HG02798 (cell line): ENCODE measurements at regions not wholly inside any gene's neighbourhood (a gene's known extent, or its start where the extent isn't known, plus 50 kb on each side); places are given as distances from the start of the nearest gene placed in this dataset.

Experiments used
- ATAC-seq: cut with Tn5 transposase; IDR thresholded peaks from one replicate; pipeline ENCODE4 v1.9.1; 2021; ENCODE audit warnings: mild to moderate bottlenecking; ENCODE audit not compliant: unreplicated experiment, poor library complexity

DNA sequence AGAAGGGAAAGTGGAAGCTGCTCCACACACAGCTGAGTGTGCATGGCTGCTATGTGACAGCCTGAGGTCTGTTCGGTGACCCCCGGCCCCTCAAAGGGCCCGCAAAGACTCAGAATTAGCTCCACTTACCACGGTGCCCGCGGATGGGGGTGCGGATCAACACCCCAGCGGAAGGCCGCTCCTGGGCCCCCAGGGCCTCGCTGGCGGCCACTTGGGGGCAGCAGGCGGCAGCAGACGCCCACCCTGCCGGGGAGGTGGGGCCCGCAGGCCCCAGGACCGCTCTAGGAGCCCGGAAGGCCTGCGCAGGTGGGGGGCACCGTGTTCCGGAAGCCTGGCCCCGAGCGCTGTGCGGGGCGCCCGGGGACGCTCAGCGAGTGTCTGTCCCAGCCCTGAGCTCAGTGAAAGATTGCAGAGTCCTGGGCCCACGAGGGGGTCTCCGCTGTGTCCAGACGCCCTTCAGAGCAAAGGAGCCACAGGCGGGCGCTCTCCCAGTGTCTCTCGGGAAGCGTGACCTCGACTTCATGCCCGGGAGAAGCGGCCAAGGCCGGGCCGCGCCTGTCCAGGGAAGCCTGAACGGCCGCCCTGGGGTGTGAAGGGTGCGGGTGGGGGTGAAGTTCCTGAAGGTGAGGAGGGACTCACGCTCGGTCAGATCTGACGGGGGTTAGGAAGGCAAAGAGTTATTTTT lies 118.7 kb downstream of the VAPA start:
- ATAC-seq = no peak

DNA sequence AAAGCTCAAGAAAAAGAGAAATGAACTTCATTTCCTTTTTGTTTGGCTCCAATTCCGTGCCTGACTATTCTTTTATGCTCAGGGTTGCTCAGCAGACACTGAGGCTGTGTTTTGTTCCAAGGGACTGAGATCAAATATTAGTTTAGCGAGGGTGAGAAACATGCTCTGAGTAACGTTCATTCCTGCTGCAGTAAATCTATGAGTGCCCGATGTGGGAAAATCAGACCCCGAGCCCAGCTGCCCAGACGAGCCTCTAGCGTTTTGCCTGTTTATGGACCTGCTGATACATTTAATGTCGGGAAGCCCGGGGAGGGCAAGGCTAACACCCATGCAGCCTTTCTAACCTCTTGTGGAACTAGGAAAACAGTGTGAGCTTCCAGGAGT lies 119.2 kb downstream of the VAPA start:
- ATAC-seq = no peak

DNA sequence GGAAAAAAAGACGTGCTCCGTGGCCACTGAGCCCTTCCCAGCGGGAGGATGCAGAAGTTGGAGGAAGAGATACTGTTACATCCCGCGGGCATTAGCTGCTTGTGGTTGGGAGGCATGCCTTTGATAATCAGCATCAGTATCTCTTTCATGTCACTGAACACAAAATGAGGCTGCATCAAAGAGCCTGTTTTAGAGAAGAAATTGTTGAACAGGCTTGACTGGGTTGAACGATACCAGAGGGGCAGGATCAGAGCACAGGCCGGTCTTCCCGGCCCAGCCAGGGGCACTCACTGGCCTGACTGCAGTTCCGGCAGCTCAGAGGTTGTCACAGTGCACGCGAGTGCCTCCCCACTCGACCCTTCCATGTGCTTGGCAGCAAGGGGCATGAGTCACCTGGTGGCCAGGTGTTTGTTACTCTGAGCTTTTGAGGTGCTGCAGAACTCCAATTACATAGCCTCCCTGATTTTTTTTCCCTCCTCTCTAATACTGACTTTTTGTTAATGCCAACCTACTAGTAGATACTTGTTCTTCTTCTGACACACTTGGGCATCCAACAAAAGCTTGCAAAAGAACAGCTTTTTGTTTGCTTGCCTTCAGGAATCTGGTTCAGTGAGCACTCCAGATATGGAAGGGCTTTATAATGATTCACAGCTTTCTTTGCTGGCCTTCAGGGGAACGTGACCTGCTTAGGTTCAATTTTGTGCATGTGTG lies 121.6 kb downstream of the VAPA start:
- ATAC-seq = no peak

DNA sequence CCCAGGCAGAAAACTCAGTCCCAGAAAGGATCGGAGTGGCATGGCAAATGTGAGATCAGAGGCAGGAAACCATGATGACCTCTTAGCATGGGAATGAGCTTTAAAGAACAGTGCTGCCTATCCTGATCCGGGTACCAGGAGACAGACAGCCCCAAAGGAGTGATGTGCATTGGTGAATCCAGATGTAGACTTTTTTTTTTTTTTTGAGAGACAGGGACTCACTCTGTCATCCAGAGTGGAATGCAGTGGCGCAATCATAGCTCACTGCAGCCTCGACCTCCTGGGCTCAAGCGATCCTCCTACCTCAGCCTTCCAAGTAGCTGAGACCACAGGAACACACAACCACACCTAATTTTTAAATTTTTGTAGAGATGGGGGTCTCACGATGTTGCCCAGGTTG lies 122.7 kb downstream of the VAPA start:
- no peak for ATAC-seq

DNA sequence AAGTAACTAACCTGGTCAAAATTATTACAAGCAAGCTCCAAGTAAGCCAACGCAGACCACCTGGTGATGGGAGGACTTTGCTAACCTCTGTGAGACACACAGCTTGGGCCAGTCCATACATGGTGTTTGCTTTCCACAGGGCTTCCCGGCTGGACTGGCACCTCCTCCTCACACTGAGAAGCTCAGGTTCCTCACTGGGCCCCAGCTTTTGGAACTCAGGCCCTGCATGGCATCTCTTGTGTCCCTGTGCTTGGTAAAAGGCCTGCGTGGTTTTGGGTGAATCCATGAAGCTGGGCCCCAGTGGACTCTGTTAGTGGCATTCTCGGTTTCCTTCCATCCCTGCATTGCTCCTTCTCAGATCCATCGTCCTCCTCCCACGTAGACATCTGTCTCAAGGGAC lies 123.4 kb downstream of the VAPA start:
- ATAC-seq = no peak

DNA sequence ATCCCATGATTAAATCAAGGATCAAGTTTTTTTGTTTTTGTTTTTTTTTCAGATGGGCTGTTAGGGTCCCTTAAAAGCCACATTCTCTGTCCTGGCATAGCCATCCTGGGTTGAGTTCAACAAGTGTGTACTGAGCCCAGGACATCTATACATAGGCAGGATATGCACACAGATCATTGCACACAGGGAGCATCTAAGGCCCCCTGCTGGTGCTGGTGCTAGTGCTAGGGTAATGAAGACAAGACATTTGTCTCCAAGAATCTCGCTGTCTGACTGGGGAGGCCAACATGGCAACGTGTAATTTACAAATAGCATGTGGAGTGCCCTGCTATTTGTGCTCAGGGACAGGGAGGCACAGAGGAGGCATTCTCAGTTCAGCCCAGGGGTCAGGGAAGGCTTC lies 124.5 kb downstream of the VAPA start:
- ATAC-seq = no peak

DNA sequence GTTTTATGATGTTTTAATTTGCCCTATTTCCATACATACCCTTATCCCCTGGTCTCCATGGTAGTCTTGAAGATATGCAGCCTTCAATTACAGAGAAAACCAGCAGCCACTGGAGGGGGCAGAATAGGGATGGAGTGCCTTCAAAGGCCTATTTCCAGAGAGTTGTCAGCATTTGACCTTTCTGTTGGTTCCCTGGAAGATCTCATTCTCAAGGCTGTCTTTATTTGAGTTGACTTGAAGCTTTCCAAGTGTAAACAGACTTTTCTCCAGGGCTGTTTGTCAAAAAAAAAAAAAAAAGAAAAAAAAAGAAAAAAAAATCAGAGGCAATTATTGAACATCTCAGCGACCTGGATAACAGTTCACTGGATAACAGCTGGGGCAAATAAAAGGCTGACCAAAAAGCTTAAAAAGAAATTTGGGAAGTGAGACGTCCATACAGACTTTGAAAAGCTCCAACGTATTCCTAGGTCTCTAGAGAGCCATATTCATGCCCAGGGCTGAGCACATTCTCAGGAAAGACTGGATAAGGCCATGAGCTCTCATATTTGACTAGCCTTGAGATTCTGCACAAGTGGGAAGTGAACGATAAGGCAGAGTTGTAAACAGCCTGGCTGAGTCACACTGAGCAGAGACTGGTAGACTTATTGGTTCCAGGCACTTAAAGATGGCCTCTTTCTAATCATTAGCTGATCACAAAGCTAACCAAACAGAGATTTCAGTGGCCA lies 126.6 kb downstream of the VAPA start:
- ATAC-seq = no peak

DNA sequence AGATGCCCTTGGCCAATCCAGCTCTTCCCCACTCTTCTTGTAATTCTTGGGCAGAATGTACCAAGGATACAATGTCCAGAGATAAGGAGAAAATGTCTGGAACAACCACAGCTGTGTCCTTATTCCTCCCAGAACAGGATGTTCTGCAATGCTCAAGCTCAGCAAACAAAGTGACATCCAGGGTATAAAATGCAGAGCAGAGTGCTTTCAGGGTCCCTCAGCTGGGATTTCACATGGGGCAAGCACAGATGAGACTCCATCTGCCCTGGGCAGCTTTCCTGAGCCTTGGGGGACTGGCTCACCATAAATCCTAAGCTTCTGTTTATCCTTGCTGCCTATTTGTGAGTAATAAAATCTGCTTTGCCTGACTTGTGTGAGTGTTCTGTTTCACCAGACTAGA lies 127.4 kb downstream of the VAPA start:
- no peak for ATAC-seq

DNA sequence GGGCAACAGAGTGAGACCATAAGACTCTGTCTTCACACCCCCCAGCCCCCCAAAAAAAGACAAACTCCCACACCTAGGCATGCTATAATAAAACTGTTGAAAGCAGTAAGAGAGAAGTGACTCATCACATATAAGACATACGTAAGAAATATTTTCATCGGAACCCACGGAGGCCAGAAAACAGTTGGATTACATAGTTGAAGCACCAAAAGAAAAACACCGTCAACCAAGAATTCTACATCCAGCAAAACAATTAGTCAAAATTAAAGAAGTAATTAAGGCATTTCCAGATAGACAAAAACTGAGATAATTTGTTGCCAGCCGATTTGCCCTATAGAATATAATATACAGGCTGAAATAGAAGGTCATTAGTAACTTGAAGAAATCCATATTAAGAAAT lies 128.7 kb downstream of the VAPA start:
- no peak for ATAC-seq

DNA sequence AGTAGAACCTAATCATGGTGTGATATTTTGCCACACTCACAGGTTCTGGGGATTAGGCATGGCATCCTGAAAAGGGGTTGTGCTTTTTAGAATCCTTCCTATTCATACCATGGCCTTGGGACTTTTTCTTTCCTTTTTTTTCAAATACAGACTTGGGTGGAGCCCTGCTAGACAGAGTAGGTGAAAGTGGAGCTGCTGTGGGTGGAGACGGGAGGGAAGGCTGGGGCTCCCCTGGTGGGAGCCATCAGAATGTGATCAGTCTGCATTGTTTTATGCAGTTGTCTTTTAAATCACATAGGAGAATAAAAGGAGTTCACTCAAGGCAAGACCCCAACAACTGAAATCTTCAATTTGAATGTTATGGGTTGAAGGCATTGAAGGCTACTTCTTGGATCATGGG lies 130.2 kb downstream of the VAPA start:
- no peak for ATAC-seq

DNA sequence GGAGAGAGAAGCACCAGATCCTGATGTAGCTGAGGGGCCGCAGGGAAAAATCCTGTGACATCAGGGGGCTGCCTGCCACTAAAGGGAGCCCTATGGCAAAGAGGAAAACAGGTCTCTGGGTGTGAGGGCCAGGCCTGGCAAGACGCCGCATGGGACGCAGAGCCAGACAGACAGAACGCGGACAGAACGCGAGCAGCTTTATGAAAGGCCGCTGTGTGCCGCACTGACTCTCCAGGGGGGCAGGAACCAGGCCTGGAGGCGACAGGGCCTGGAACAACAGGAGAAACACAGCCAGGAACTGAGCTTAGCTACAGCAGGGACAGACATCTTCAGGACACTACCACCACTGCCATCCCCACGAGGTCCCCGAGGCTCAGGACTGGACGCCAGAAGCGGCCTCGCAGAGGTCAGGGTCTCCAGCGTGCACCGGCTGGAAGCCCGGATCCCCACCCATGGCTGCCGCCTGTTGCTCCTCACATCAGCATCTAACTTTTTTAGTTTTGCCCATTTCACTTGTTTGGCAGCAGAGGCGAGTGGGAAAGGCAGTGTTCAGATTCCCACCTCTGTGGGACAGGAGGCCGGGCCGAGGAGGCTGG lies 131.6 kb downstream of the VAPA start:
- ATAC-seq = no peak

DNA sequence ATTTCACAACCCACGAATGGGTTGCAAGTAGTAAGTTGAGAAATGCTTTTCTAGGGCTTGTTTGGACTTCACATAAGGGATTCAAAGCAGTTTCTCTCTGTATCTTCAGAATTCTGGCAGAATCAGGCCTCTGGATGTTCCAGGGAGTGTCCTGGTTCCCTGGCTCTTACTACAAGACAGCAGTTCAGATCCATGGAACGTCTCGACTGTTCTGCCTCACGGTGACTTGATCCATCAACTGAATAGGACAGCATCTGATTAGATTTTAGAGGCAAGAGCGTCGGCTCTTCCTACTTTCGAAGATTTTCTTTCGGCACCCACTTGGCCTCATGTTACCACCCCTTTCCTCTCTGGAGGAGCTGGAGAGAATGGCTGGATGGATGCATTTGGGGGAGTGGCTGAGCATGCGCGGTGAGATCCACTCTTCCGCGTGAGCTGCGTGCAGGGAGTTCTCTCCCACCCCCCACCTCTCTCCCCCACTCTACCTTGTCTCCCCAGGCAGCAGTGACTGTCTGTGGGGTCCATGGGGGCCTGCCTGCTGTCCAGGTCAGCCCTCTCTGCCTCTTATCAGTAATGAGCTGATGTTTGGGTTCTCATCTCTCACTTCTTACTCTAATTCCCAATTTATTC lies 132.5 kb downstream of the VAPA start:
- ATAC-seq = no peak

DNA sequence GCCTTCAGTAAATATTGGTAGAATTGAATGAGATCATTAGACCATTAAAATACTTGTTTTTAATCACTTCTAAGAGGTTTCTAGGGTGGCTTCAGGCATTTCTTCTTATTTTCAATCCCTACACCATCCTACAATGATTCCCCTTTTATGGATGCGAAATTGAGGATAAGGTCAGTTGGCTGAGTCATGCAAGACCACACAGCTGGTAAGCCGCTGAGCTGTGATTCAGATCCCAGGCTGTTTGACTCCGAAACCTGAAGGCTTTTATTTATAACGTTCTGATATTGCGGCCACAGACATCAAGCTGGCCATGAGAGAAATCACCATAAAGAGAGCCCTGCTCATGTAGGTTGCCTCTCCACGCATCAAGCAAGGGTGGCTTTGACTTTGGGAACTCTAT lies 133.4 kb downstream of the VAPA start:
- ATAC-seq = no peak

DNA sequence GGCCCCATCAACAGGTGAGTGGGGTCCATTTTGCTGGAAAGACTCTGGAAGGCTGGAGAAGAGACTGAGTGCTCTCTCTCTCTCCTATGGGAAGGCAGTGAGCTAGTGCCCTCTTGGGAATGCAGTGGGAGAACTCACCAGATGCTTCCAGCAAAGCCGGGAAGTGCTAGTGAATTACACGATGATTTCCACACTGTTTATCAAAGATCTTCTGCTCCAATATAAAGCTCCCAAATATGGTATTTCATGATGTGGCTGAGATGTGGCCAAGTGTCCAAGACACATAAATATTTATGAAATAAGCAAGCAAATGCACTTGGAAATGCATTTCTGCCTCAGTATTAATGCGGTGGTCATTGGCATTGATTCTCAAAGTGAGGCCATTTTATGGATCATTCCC lies 135.9 kb downstream of the VAPA start:
- ATAC-seq = no peak

DNA sequence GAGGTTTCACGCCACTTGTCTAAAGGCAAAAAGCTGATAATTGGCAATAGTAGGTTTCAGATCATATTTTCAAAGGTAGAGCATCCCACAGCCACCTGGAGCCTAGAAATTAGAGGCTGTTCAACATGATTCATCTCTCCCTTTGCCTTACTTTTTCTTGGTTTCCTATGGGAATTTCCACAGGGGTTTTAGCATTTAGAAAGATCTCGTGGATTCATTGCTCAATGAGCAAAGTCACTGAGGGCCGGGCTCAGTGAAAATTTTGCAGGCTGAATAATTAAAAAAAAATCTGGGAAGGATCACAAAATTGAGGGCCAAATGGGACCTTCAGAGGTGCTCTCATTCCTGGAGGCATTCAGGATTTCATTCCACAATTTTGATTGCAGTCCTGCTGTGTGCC lies 137.1 kb downstream of the VAPA start:
- no peak for ATAC-seq

DNA sequence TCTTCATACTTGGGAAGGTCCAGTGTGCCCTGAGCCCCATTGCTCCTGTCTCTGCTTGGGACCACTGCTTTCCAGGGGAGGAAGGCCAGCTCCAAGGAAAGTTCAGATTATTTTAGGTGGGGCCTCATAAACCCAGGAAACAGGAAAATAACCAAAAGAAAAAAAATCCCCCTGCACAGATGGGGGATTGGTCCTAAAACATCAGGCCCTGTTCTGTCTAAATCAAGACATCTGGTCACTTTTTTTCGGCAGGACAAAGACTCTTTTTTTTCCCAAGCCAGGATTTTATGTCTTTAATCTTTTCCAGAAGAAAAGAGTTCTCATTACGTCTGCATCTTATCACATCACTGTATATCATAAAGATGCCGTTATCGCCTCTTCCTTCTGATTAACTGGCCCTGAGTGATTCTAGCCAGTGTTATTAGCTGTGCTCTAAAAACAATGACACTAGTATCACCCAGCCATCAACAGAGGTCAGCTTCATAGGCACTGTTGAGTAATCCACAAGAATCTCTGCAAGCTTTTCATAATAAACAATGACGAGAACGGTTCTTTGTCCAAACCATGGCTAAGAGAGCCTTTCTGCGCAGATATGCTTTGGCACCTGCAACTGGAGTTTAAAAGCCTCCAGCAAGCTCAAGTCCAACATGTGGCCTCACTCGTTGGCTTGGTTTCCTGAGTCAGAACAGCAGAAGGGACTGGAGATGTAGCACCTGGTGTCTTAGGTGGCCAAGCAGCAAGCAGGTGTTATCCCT lies 138.2 kb downstream of the VAPA start:
- no peak for ATAC-seq

DNA sequence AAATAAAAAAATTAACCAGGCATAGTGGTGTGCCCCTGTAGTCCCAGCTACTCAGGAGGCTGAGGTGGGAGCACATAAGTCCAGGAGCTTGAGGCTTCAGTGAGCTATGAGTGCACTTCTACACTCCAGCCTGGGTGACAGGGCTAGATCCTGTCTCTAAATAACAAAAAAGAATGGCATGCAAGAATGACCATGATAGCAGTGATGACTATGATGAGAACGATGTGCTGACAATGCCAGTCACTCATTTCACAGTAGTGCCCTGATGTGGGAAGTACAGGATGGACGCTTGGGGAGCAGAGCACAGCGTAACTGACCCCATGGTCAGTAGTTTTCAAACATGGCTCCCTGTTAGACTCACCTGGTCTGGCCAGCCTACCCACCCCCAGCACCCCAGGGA lies 139.1 kb downstream of the VAPA start:
- ATAC-seq = no peak

DNA sequence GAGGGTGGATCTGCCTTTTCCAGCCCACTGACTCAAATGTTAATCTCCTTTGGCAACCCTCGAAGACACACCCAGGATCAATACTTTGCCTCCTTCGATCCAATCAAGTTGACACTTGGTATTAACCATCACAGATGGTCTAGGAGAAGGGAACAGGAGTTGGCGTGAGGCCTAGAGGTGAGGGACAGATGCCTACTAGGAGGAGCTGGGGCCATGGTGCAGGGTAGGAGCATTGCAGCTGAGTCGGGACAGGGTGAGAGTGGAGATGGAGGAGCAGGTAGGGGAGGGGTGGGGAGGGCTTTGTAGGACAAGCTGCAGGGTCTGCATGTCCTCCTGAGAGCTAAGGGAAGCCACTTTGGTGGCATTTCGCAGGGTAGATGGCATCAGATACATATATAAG lies 140.0 kb downstream of the VAPA start:
- no peak for ATAC-seq

DNA sequence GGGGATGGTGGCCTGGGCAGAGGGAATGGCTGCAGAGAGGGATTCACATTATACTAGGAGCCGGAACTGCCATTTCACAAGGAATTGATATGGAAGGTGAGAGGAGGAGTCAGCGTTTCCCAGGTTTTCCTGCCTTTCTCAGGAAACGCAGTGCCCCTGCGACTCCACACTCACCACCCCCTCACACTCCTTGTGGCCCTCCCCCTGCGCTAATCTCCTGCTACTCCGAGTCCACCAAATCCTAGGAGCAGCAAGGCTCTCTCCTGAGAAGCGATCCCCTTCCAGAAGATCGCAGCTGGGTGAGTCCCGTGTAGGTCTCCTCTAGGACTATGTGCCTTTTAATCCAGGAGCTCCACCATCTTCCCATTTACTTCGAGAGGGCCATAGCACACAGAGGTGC lies 140.6 kb downstream of the VAPA start:
- ATAC-seq = no peak

DNA sequence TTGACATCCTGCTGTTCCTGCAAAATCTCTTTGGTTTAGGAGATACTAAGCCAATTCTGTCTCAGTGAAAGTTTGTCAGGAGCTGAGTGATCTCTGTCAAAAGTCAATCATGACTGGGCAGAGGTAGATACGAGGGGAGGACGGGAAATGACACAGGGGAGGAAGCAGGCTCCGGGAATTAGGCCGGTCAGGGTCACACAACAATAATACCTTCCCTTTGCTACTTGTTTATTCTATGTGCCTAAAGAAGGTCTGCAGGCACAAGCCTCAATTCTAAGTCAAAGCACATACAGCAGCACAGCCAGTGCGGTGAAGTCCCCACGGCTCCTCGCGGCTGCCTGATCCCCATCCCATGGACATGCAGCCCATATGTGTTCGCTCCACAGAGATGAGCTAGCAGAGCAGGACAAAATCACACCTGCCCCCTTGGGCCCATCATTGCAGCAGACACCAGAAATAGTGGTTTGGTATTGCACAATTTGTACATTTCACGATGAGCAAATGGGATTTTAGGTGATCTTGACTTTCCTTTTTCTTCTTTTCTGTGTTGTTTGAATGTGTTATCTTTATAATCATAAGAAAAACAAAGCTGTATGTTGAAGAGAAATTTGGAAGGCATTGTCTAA lies 141.4 kb downstream of the VAPA start:
- ATAC-seq = no peak
